ENCODE measurements at regions not wholly inside any gene's neighbourhood (a gene's known extent, or its start where the extent isn't known, plus 50 kb on each side); places are given as distances from the start of the nearest gene placed in this dataset.

DNA sequence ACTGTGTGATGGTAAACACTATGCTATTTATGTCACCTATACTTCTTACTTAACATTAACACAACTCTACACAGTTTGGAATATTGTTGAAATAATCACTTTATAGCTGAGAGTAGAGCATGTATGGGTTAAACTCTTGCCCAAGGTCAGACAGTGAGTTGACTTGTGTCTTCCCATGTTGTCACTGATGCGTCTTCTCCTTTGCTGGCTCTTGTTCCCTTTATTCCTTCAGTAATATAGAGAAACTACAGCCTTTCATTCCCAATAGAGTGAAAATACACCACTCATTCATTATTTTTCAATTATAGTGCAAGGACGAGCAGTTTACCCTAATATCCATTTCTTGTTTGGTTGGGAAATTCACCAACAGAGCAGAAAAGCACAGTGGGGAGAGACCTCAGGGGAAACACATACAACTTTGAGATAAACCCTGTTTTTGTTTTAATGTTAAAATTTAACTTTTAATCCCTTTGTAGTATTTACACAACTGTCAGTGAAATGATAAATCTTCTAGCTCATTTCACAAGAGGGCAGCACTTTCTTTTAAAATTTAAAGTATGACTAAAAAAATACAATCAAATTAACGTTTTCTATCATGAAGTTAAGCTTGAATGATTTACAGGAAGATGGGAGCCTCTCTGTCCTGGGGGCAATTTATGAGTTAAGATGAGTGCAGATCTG is 363.0 kb downstream of the UTRN start (continued):
- no peak for TF ChIP-seq ZNF234 (CRISPR knock-in tag; conservative IDR thresholded peaks at IDR 0.05)
- TF ChIP-seq RORA (CRISPR knock-in tag; IDR thresholded peaks at IDR 0.05) = no peak
- TF ChIP-seq, protein P1, sequence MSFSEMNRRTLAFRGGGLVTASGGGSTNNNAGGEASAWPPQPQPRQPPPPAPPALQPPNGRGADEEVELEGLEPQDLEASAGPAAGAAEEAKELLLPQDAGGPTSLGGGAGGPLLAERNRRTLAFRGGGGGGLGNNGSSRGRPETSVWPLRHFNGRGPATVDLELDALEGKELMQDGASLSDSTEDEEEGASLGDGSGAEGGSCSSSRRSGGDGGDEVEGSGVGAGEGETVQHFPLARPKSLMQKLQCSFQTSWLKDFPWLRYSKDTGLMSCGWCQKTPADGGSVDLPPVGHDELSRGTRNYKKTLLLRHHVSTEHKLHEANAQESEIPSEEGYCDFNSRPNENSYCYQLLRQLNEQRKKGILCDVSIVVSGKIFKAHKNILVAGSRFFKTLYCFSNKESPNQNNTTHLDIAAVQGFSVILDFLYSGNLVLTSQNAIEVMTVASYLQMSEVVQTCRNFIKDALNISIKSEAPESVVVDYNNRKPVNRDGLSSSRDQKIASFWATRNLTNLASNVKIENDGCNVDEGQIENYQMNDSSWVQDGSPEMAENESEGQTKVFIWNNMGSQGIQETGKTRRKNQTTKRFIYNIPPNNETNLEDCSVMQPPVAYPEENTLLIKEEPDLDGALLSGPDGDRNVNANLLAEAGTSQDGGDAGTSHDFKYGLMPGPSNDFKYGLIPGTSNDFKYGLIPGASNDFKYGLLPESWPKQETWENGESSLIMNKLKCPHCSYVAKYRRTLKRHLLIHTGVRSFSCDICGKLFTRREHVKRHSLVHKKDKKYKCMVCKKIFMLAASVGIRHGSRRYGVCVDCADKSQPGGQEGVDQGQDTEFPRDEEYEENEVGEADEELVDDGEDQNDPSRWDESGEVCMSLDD (CRISPR knock-in tag; IDR thresholded peaks at IDR 0.05; ENCODE audit: borderline replicate concordance) = peak; percentile 35; the same call in 1 of the 2 replicates
- TF ChIP-seq, protein P2, sequence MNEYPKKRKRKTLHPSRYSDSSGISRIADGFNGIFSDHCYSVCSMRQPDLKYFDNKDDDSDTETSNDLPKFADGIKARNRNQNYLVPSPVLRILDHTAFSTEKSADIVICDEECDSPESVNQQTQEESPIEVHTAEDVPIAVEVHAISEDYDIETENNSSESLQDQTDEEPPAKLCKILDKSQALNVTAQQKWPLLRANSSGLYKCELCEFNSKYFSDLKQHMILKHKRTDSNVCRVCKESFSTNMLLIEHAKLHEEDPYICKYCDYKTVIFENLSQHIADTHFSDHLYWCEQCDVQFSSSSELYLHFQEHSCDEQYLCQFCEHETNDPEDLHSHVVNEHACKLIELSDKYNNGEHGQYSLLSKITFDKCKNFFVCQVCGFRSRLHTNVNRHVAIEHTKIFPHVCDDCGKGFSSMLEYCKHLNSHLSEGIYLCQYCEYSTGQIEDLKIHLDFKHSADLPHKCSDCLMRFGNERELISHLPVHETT (CRISPR knock-in tag; conservative IDR thresholded peaks at IDR 0.05) = no peak
- TF ChIP-seq SIN3A (IDR thresholded peaks at IDR 0.05; ENCODE audit: borderline replicate concordance, low read depth, low read length) = no peak
- TF ChIP-seq NR2C2 (CRISPR knock-in tag; IDR thresholded peaks at IDR 0.05; ENCODE audit: borderline replicate concordance) = no peak
- TF ChIP-seq, protein P3, sequence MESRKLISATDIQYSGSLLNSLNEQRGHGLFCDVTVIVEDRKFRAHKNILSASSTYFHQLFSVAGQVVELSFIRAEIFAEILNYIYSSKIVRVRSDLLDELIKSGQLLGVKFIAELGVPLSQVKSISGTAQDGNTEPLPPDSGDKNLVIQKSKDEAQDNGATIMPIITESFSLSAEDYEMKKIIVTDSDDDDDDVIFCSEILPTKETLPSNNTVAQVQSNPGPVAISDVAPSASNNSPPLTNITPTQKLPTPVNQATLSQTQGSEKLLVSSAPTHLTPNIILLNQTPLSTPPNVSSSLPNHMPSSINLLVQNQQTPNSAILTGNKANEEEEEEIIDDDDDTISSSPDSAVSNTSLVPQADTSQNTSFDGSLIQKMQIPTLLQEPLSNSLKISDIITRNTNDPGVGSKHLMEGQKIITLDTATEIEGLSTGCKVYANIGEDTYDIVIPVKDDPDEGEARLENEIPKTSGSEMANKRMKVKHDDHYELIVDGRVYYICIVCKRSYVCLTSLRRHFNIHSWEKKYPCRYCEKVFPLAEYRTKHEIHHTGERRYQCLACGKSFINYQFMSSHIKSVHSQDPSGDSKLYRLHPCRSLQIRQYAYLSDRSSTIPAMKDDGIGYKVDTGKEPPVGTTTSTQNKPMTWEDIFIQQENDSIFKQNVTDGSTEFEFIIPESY (CRISPR knock-in tag; IDR thresholded peaks at IDR 0.05) = no peak
- no peak for TF ChIP-seq GPN1 (CRISPR knock-in tag; IDR thresholded peaks at IDR 0.05; ENCODE audit: borderline replicate concordance)
- no peak for TF ChIP-seq NR1H2 (CRISPR knock-in tag; IDR thresholded peaks at IDR 0.05; ENCODE audit: borderline replicate concordance, low read depth)
- TF ChIP-seq XBP1 (CRISPR knock-in tag; IDR thresholded peaks at IDR 0.05) = 0 out of 2 replicates have a peak, but pooled peaks have one; percentile 22
- no peak for TF ChIP-seq MAFF (IDR thresholded peaks at IDR 0.05; ENCODE audit: low read depth, low read length)
- TF ChIP-seq NAIF1 (CRISPR knock-in tag; IDR thresholded peaks at IDR 0.05; ENCODE audit: borderline replicate concordance) = no peak
- no peak for TF ChIP-seq FIP1L1 (IDR thresholded peaks at IDR 0.05; ENCODE audit: borderline replicate concordance, insufficient read depth, low read depth, low read length)
- no peak for TF ChIP-seq RNF2 (conservative IDR thresholded peaks at IDR 0.05; ENCODE audit: low read depth)
- TF ChIP-seq MAZ (IDR thresholded peaks at IDR 0.05; ENCODE audit: borderline replicate concordance, low read depth, low read length) = no peak
- no peak; the same call in 1 of the 2 replicates for TF ChIP-seq MAZ (CRISPR knock-in tag; IDR thresholded peaks at IDR 0.05; ENCODE audit: low read depth)
- no peak for TF ChIP-seq ZNF260 (CRISPR knock-in tag; IDR thresholded peaks at IDR 0.05; ENCODE audit: borderline replicate concordance, low read depth)
- TF ChIP-seq, protein P4, sequence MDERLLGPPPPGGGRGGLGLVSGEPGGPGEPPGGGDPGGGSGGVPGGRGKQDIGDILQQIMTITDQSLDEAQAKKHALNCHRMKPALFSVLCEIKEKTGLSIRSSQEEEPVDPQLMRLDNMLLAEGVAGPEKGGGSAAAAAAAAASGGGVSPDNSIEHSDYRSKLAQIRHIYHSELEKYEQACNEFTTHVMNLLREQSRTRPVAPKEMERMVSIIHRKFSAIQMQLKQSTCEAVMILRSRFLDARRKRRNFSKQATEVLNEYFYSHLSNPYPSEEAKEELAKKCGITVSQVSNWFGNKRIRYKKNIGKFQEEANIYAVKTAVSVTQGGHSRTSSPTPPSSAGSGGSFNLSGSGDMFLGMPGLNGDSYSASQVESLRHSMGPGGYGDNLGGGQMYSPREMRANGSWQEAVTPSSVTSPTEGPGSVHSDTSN (CRISPR knock-in tag; IDR thresholded peaks at IDR 0.05) = peak; percentile 84
- no peak for TF ChIP-seq PHF8 (CRISPR knock-in tag; IDR thresholded peaks at IDR 0.05)
- no peak for TF ChIP-seq SNRNP70 (IDR thresholded peaks at IDR 0.05; ENCODE audit: low read depth, low read length)
- TF ChIP-seq, protein P5, sequence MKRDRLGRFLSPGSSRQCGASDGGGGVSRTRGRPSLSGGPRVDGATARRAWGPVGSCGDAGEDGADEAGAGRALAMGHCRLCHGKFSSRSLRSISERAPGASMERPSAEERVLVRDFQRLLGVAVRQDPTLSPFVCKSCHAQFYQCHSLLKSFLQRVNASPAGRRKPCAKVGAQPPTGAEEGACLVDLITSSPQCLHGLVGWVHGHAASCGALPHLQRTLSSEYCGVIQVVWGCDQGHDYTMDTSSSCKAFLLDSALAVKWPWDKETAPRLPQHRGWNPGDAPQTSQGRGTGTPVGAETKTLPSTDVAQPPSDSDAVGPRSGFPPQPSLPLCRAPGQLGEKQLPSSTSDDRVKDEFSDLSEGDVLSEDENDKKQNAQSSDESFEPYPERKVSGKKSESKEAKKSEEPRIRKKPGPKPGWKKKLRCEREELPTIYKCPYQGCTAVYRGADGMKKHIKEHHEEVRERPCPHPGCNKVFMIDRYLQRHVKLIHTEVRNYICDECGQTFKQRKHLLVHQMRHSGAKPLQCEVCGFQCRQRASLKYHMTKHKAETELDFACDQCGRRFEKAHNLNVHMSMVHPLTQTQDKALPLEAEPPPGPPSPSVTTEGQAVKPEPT (CRISPR knock-in tag; IDR thresholded peaks at IDR 0.05; ENCODE audit: low read depth) = no peak

Measured in HepG2 (cell line).